ENCODE measurements at regions not wholly inside any gene's neighbourhood (a gene's known extent, or its start where the extent isn't known, plus 50 kb on each side); places are given as distances from the start of the nearest gene placed in this dataset.

- no peak for DNase-seq
- TF ChIP-seq, protein P1, sequence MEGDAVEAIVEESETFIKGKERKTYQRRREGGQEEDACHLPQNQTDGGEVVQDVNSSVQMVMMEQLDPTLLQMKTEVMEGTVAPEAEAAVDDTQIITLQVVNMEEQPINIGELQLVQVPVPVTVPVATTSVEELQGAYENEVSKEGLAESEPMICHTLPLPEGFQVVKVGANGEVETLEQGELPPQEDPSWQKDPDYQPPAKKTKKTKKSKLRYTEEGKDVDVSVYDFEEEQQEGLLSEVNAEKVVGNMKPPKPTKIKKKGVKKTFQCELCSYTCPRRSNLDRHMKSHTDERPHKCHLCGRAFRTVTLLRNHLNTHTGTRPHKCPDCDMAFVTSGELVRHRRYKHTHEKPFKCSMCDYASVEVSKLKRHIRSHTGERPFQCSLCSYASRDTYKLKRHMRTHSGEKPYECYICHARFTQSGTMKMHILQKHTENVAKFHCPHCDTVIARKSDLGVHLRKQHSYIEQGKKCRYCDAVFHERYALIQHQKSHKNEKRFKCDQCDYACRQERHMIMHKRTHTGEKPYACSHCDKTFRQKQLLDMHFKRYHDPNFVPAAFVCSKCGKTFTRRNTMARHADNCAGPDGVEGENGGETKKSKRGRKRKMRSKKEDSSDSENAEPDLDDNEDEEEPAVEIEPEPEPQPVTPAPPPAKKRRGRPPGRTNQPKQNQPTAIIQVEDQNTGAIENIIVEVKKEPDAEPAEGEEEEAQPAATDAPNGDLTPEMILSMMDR (IDR thresholded peaks at IDR 0.05) = no peak
- Mint-ChIP-seq H3K27me3 (ENCODE audit: insufficient read depth) (no peaks in the 10 kb centered on the region), H3K27ac (no peak overlapping the region), H3K4me3 (no peak overlapping the region), H3K36me3 (ENCODE audit: low read depth) (no peaks in the 10 kb centered on the region), H3K4me1 (ENCODE audit: low read depth) (peaks cover 30% of the 10 kb centered on the region), H3K9me3 (no peaks in the 10 kb centered on the region)
Measured at GRCh38 chr7:46156853-46157252, 235.8 kb upstream of the IGFBP3 start.

DNA sequence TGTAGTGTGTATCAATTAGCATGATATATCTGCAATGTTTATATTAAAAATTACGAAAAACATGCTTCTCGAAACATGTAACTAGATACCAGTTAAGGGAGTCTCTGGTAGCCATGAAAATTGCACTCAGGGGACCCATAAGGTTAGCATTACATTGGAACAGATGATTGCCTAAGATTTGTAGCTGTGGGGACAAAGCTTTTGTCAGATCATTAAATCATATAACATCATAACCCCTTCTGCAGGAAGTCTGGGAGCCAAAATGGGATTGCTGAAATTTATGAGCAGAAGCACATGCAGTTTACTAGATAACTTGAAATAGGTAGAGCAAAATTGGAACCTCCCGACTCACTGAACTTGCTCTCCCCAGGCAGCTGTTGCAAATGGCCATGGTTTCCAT is 235.0 kb upstream of the IGFBP3 start:
- Mint-ChIP-seq H3K27ac (no peak overlapping the region), H3K36me3 (ENCODE audit: low read depth) (no peaks in the 10 kb centered on the region), H3K4me3 (no peak overlapping the region), H3K9me3 (no peaks in the 10 kb centered on the region), H3K4me1 (ENCODE audit: low read depth) (peaks cover 37% of the 10 kb centered on the region), H3K27me3 (ENCODE audit: insufficient read depth) (no peaks in the 10 kb centered on the region)
- DNase-seq = no peak
- TF ChIP-seq, protein P1 (IDR thresholded peaks at IDR 0.05) = no peak

DNA sequence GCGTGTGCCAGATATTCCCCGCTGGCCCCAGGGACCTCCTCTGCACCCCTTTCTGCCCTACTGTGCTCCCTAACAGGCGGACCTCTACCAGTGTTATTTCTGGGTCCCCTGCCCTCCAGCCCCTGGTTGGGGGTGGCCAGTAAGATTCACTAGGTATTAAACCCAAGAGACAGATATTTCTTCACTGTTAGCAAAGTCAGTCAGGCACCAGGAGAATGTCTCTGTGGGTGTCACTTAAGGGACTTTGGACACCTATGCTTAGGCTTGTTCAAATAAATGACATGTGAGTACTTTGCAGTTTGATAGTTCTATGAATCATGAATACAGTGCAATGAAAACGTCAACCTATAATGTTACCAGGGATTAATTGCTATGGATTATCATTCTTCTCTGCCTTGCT is 234.3 kb upstream of the IGFBP3 start:
- peaks cover 37% of the 10 kb centered on the region for H3K4me1 Mint-ChIP-seq (ENCODE audit: low read depth)
- no peak overlapping the region for H3K27ac Mint-ChIP-seq
- H3K27me3 Mint-ChIP-seq (ENCODE audit: insufficient read depth) = no peaks in the 10 kb centered on the region
- TF ChIP-seq, protein P1 (IDR thresholded peaks at IDR 0.05) = no peak
- no peaks in the 10 kb centered on the region for H3K9me3 Mint-ChIP-seq
- H3K36me3 Mint-ChIP-seq (ENCODE audit: low read depth) = peaks cover 6% of the 10 kb centered on the region; the same call in 1 of the 2 replicates
- H3K4me3 Mint-ChIP-seq = no peak overlapping the region
- DNase-seq = no peak

GRCh38 chr7:46153951-46154787 is 233.1 kb upstream of the IGFBP3 start:
- no peak for DNase-seq
- H3K27me3 Mint-ChIP-seq (ENCODE audit: insufficient read depth) = no peaks in the 10 kb centered on the region
- no peak overlapping the region for H3K4me3 Mint-ChIP-seq
- H3K9me3 Mint-ChIP-seq = no peaks in the 10 kb centered on the region
- H3K36me3 Mint-ChIP-seq (ENCODE audit: low read depth) = peaks cover 10% of the 10 kb centered on the region
- H3K27ac Mint-ChIP-seq = no peak overlapping the region
- H3K4me1 Mint-ChIP-seq (ENCODE audit: low read depth) = peaks cover 46% of the 10 kb centered on the region
- TF ChIP-seq, protein P1 (IDR thresholded peaks at IDR 0.05) = no peak

GRCh38 chr7:46153583-46153950 is 232.5 kb upstream of the IGFBP3 start:
- H3K4me1 Mint-ChIP-seq (ENCODE audit: low read depth) = peaks cover 46% of the 10 kb centered on the region
- H3K27me3 Mint-ChIP-seq (ENCODE audit: insufficient read depth) = no peaks in the 10 kb centered on the region
- H3K27ac Mint-ChIP-seq = no peak overlapping the region
- no peaks in the 10 kb centered on the region for H3K9me3 Mint-ChIP-seq
- TF ChIP-seq, protein P1 (IDR thresholded peaks at IDR 0.05) = no peak
- peaks cover 10% of the 10 kb centered on the region for H3K36me3 Mint-ChIP-seq (ENCODE audit: low read depth)
- H3K4me3 Mint-ChIP-seq = no peak overlapping the region
- DNase-seq = no peak
